Hematopoietic multipotent progenitor cell treated with erythropoietin and hydrocortisone succinate and interleukin-3 and kit ligand, for 17 days (in vitro differentiated cells): ENCODE measurements at regions not wholly inside any gene's neighbourhood (a gene's known extent, or its start where the extent isn't known, plus 50 kb on each side); places are given as distances from the start of the nearest gene placed in this dataset.
"Not testable (repeated sequence)": the region's sequence is repeated elsewhere in the genome, so short reads cannot be mapped to it uniquely, and the experiment has no call there.

Experiments
- DNase-seq: peaks from one replicate; pipeline ENCODE4 v3.0.0-alpha.2; 2015; ENCODE audit warnings: low spot score

DNA sequence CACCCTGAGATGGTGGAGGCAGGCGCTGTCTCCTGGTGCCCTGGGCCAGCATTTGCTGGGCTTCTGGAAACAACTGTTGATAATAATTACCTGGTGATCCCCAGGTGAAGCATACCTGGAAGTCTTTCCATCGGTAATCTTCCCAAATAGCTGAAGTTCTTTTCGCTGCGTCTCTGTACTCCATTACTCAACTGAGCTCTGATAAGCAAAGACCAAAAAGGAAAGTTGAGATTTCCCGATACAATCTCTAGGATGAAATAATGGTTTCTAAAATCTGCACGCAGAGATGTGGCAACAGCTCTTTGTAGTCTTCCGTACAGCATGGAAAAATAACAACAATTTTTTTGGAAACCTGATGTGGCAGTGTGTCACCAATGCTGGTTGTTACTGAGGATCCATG is 226.5 kb downstream of the GATA3 start:
- no peak for DNase-seq

DNA sequence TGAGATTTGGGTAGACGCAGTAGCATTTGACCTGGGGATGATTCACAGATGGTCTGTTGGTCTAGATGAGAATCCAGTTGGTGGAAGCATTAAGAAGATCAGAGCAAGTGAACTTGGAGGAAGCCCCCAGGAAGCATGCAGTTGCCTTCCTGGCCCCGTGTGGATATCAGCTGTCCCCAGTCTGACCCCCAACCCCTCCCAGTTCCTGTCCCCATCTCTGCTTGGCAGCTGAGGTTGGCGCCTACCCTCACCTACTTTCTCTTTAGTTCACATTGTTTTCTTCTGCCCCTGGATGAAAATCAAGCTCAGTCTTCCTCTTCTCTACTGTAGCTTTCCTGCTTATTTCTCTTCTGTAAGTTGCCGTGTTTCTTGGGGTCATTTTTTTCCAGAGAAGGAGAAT is 227.9 kb downstream of the GATA3 start:
- DNase-seq = no peak

DNA sequence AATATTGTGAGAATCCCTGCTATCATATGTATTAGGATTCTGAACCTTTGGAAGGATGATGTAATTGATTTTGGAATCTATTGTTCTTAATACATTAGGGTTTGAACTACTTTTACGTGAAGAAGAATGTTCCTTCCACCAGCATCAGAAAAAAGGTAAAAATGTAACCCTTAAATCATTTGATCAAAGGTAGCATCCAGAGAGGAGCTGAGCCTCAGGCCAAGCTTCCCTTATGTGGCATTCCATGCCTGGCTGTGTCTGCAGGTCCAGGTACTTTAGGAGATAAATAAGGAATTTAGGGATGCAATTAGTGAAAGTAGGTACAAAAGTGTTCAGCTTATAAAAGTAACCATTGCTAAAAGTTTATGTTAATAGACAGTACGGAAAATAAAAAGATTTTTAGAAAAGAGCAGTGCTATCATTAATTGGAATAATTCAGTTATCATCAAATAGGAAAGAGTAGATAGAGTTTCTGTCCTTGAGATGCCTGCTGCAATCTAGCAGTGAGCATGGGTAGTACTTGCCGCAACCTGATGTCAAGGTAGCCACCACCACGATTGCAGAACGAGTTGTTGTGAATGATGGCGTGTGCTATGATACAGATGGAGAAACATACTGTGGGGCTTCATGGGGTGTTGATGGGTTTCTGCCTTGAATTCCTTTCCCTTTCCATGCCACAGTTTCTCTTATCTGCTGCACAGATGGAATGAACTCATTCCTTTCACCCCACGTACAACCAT is 228.8 kb downstream of the GATA3 start:
- no peak for DNase-seq

DNA sequence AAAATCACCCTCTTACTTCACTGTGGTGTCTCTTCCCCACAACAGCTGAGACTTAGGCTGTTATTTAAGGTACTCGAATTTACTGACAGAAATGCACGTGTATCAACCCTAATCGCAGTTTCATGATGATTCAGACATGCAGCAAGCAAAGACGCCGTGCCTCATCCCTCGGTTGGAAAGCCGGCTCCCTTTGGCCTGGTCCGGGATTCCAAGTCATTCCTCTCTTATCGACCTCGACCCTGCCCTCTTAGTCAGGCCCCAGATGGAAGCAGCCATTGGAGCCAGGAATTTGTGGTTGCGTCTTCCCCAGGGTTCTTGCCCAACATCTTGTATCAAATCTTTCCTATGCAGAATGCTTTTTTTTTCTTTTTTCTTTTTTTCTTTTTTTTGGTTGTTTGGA is 229.5 kb downstream of the GATA3 start:
- DNase-seq = no peak

DNA sequence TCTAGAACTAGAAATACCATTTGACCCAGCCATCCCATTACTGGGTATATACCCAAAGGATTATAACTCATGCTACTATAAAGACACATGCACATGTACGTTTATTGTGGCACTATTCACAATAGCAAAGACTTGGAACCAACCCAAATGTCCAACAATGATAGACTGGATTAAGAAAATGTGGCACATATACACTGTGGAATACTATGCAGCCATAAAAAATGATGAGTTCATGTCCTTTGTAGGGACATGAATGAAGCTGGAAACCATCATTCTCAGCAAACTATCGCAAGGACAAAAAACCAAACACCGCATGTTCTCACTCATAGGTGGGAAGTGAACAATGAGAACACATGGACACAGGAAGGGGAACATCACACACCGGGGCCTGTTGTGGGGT is 231.5 kb downstream of the GATA3 start:
- not testable (repeated sequence) for DNase-seq

DNA sequence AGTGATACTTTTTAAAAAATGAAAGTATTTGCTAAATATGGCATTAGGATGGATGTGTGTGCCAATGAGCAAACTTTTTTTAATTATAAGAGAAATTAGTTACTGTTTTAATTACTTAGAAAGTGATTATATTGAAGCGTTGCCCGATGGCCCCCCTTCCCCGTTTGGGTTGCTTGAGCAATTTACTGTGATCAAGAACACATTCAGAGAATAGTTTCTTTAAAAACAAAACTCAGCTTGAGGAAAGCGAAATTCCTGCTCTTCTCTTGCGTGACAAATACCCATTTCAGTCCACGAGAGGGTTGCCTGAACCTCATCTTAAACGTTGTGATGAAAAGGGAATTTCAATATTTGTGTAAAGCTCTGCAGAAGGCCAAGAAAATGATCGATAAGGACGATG is 234.1 kb downstream of the GATA3 start:
- no peak for DNase-seq

DNA sequence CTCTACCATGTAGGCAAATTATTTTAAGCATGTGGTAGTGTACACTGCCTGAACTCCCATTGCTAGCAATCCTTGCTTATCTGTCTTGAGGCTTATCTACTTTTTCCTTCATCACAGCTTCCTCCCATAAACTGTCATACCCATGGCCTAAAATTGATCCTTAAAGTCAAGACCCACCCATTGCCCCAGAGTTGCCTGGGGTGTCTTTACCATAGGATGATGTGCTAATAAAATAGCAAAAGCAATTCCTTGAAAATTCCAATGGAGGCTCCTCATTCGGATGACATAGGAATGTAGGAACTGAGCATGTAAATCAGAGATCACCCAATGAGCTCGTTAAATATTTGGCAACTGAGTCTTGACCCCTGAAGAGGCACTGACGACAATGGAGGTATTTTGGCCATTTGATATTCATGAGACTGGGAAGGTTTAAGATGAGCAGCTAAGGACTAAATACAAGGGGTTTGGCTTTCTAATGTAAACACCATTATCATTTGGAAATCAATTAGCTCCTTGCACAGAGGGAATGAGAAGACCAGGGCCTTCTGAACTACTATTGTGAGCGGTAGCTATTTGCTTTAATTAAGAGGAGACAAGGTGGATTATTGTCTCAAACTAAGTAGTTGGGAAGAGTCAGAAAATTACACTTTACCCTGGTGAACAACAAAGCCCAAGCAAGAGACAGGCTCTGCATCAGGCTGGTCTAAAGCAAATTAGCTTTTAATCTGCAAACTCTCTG is 234.9 kb downstream of the GATA3 start:
- DNase-seq = no peak

DNA sequence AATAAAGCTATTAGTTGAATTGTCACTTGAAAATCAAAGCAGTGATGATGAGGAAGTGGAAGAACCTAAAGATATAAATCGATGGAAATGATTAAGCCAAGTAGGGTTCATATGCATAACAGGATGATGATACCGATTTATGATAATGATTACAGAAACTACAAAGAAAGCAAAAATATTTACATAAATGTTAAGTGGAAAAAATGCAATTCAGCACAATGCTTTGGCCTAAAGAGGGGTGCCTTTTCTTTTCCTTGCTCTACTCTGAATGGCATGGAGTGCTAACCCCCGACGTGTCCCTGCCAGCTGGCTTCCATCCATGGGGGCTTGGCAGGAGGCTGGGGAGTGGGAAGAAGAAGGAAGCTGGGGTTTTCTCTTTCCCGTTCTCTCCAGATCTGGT is 240.3 kb downstream of the GATA3 start:
- DNase-seq = no peak

DNA sequence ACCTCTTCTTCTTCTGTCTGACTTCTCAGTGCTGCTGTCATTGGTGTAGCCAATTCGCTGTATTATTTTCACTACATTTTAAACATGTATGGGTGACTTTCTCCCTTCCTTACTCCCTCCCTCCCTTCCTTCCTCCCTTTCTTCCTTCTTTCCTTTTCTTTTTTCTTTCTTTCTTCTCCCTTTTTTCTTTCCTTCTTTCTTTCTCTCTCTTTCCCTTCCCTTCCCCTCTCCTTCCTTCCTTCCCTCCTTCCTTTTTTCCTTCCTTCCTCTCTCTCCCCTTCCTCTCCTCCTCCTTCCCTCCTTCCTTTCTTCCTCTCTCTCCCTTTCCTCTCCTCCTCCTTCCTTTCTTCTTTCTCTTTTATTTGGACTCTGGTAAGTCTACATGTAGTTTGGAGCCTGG is 240.8 kb downstream of the GATA3 start:
- DNase-seq = no peak

DNA sequence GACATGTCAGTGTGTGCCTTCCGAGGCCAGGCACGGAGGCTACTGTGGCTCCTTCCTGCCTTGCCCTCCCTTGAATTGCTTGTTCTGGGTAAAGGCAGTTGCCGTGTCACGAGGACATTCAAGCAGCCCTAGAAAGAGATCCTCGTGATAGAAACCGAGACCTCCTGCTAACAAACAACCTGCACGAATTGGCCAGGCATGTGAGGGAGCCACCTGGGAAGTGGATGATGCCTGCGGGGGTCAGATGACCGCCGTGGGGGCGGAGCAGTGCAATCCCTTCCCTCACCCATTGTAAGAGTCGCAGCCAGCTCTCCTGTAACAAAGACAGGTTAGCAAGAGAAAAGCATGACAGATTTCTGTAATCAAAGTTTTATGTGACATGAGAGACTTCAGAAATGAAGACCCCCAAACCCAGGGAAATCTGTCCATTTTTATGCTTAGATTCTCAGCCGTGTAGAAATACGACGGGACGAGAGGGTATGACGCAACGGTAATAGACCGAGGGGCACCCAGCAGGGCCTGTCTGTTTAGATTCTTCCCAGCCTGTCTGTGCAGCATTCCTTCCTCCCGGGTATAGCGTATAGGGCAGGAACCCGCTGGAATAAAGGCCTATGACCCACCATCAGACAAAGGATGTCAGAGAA is 241.7 kb downstream of the GATA3 start:
- DNase-seq = no peak

DNA sequence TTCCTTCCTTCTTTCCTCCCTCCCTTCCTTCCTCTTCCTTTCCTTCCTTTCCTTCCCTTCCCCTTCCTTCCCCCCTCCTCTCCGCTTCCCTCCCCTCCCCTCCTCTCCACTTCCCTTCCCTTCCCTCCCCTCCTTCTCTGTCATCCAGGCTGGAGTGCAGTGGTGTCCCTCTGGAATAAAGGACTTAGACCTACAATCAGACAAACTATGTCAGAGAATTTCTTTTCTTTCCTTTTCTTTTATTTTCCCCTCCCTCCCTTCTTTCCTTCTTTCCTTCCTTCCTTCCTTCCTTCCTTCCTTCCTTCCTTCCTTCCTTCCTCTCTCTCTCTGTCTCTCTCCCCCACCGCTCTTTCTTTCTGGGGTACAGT is 242.2 kb downstream of the GATA3 start:
- no peak for DNase-seq

DNA sequence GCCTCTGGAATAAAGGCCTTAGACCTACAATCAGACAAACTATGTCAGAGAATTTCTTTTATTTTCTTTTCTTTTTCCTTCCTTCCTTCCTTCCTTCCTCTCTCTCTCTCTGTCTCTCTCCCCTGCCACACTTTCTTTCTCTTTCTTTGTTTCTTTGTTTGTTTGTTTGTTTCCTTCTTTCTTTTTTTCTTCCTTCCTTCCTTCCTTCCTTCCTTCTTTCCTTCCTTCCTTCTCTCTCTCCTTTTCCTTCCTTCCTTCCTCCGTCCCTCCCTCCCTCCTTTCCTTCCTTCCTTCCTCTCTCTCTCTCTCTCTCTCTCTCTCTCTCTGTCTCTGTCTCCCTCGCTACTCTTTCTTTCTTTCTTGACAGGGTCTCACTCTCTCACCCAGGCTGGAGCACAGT is 242.6 kb downstream of the GATA3 start:
- no peak for DNase-seq

DNA sequence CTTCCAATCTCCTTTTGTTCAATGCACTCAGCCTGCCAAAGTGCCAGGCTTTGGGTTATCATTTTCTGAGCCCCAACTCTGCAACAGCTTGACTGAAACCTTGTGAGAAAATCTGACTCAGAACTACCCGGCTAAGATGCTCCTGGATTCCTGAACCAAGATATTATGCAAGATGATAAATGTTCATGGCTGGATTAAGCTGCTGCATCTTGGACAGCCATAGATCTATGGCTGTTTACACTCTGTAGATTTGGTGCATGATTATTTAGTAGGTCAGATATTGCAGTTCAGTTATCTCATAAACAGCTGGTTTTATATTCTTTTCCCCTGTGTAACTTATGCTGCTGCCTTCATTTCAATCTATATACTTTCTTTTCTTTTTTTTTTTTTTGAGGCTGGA is 243.5 kb downstream of the GATA3 start:
- DNase-seq = no peak

DNA sequence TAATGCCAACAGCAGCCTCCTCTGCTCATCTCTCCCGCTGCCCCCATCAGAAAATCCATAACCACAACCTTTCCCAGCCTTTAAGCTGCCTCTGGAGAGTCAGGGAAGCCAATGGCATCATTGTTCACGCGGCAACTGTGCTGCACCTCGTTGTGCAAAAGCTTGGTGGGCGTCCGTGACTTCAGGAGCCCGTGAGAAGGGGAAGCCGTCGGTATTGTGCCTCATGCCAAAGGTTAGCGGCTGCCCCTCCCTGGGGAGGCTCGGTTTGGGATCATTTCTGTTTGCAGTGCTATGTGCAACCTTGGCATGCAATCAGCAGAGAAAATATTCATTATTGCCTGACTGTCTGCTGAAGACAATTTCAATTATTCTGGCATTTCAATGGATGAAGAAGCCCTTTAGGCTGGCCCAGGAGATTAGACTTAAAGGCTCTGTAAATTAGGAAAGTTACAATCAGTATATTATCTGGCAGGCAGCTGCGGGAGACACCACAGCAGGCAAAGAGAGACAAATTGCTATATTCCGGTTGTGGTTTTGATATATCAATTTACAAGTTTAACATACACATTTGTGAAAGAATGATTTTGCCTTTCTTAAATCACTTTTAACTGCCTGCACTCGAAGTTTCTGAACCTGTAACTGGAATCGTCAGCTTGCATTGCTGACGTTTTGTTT is 244.5 kb downstream of the GATA3 start:
- DNase-seq = no peak

DNA sequence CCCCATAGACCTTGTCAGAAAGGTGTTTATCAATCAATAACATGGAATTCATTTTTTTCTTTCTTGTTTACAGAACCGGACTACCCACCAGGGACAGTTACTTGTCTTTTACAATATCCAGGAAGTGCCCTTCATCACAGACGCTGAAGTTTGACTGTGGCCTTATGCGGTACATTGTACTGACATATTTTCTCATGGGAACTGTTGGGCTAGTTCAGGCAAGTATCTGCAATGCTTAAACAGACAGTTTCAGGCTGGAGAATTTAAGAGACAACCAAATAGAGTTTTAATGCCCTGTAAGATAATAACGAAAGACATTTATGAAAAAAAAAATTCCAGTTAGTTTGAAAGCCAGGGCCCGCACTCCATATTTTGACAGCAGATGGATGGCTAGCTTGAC is 246.4 kb downstream of the GATA3 start:
- no peak for DNase-seq

DNA sequence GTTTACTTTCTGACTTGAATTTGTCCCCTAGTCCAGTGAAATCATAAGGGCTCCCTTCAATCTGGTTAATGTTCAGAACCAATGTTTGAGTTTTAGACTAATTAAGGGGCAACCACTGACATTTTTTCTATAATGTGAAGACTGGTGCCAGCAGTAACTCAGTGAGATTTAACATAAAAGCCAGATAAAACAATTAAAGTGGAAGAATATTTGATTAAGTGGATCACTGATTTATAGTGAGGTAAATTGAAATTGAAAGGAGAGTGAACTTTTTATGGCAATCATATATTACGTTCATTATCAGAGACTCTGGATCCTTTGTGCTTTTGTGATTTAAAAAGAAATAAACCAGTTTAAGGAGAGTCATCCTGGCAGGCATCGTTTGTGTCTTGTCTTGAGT is 246.8 kb downstream of the GATA3 start:
- DNase-seq = no peak

DNA sequence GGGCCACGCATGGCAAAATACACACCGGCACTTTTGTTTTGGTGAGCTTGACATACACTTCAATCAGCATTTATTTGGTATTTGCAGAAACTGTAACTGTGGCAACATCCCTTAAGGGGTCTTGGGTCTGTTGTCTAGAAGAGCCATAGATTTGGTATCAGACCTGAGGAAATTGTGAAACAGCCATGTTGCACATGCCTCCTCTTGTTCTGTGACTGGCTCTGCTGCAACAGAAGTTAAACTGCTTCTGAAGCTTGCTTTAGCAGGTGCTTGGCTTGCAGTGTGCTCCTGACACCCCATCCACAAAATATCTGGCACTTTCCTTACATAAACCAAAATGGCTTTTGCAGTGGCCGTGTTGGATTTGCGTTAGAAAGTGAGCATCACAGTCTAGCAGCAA is 247.3 kb downstream of the GATA3 start:
- no peak for DNase-seq

DNA sequence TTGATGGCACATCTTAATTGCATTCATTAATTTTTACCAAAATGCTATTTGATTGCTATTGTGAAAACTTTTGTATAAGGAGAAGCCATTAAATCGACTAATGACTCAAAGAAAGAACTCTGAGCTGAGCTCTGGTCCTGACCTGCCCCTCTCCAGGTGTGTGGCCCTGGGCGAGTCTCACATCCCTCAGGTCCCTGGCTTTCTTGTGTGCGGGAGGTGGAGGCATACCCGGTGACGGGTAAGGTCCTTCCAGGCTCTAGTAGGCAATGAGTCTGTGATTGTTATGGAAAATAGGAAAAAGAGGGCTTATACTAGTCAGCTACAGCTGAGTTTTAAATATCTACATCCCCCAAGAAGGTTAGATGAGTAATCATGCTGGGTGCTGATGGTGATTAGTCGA is 248.1 kb downstream of the GATA3 start:
- no peak for DNase-seq

DNA sequence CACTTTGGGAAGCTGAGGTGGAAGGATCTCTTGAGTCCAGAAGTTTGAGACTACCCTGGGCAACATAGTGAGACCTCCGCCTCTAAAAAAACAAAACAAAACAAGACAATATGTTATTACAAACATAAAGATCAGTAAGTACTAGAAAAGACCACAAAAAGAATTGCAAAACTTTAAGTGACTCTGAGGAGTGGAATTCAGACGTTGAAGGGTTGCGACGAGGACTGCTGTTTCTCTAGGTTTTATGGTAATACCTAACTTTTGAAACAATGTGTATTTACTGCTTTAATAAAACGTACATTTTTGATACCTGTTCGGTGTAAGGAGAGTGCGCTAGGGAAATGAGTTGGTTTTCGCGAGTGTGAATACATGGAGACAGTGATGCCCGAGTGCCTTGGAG is 250.4 kb downstream of the GATA3 start:
- DNase-seq = no peak

DNA sequence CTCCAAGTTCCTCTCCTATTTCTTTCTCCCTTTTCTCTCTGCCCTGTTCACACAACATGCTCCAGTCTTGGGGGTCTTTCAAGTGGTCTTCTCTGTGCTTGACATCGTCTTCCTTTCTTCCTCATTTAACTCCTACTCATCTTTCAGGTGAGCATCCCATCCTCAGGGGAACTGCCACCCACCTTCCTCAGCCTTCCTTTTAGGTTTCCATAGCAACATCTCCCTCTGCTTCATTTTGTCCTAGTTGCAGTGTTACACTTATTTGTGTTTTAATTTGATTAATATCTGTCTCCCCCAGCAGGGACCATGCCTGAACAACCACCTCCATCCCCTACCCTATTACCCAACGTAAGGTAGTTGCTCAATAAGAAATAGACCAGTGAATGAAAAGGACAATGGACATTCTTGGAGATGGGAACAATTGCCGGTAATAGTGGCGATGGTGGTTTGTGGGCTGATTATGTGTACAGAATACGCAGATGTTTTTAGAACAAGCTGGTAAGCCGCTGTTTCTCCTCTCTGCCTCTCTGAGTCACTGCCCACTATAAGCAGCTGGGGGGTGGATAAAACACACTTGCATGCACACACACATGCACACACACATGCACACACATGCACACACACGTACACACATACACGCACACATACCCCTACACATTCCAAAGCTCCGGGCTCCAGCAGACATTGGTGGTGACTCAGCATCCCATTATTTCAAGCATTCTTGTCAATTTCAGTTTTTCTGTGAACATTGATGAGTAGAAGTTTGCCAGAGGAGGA is 251.6 kb downstream of the GATA3 start:
- DNase-seq = no peak

DNA sequence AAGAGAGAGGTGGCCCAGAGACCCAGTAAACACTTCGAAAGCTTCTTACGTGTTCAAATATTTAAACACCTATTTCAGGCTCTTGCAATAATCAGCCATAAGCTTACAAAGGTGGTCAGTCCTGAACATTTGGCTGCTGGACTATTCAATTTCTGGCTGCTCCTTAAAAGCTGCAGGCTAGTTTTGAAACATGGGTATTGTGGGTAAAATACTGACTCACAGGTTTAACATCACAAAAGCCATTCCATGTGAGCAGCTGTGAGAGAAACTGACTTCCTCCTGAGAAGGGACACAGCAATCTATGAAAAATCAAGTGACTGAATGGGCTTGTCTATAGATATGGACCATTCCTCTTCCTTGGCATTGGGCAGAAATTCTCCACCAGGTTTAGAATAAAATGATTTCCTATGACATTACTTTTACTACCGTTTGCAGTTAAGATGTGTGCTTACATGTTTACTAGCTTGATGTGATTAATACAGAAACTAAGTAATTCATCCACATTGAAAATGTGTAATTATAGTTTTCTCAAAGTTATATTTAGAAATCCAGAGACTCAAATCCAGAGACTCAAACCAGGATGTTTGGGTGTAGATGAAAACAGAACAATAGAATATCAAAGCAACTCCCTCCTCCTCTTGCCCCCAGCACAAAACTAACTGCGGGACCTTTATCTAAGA is 252.3 kb downstream of the GATA3 start:
- DNase-seq = no peak

DNA sequence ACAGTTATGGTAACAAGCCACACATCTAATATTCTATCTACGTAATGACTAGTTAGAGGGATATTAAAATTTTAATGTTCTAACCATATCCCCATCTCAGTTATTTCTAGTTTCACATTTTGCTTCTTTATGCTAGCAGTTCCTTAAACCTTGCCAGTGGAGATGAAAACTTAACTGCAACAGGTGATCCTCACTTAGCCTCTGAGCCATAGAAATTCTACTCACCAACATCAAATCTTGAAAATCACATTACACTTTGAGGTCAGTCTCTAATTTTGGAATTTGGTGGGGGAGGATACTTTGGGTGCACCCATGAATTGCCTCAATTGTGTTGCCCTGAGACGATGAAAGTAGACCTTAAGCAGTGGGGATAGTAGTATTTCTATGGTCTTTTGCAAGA is 256.4 kb downstream of the GATA3 start:
- DNase-seq = no peak
